ENCODE measurements at regions not wholly inside any gene's neighbourhood (a gene's known extent, or its start where the extent isn't known, plus 50 kb on each side); places are given as distances from the start of the nearest gene placed in this dataset.

- H3K4me1 ChIP-seq (ENCODE audit: control insufficient read depth in 1 of 2, insufficient read depth in 2 of 2, low read length in 2 of 2): no peaks in the 10 kb centered on the region
- H3K4me3 Mint-ChIP-seq: no peak overlapping the region
- no peaks in the 10 kb centered on the region for H3K27me3 ChIP-seq (ENCODE audit: control insufficient read depth in 2 of 2, insufficient read depth in 2 of 2, low read length in 2 of 2)
- WGBS (ENCODE audit: insufficient coverage): no CpG with 5 or more reads among the region's 3 CpGs
- H3K4me1 Mint-ChIP-seq: no peaks in the 10 kb centered on the region
- no peak overlapping the region for H3K9ac ChIP-seq (ENCODE audit: insufficient read depth, low read length, poor library complexity, severe bottlenecking)
- H3K9me3 Mint-ChIP-seq: peaks cover 0 to 3% (median 2%) of the 10 kb centered on the region in 7 donors
- H3K27ac ChIP-seq (ENCODE audit: low read depth in 1 of 2, low read length in 2 of 2): no peak overlapping the region
- no peak for TF ChIP-seq CTCF (IDR thresholded peaks at IDR 0.05)
- H3K4me3 ChIP-seq (replicated peaks in 1 of 3; ENCODE audit: low read depth in 2 of 3, low read length in 3 of 3): no peak overlapping the region
- no peaks in the 10 kb centered on the region for H3K36me3 ChIP-seq (replicated peaks in 1 of 2; ENCODE audit: control insufficient read depth in 1 of 2, insufficient read depth in 2 of 2, low read length in 2 of 2)
- intact Hi-C loops (cut with micrococcal nuclease): no loop called here
- H3K9me3 ChIP-seq (replicated peaks in 1 of 2; ENCODE audit: control insufficient read depth in 1 of 2, insufficient read depth in 1 of 2, low read length in 2 of 2): no peaks in the 10 kb centered on the region
- DNase-seq: no peak
- H3K36me3 Mint-ChIP-seq: no peaks in the 10 kb centered on the region
- no peaks in the 10 kb centered on the region for H4K20me1 ChIP-seq (ENCODE audit: insufficient read depth, low read length)
- no peak overlapping the region for H2AFZ ChIP-seq (ENCODE audit: insufficient read depth, low read depth, low read length, poor library complexity, severe bottlenecking)
- H3K79me2 ChIP-seq (ENCODE audit: insufficient read depth, low read length): no peaks in the 10 kb centered on the region
- H3K27ac Mint-ChIP-seq: no peak overlapping the region
- no peak overlapping the region for H3K4me2 ChIP-seq (replicated peaks; ENCODE audit: extremely low read depth, low read length, poor library complexity, severe bottlenecking)
- H3K27me3 Mint-ChIP-seq (ENCODE audit: low read depth in 3 of 3): no peaks in the 10 kb centered on the region
Measured at GRCh38 chr18:67363694-67364093, 152.8 kb downstream of the DSEL start.

DNA sequence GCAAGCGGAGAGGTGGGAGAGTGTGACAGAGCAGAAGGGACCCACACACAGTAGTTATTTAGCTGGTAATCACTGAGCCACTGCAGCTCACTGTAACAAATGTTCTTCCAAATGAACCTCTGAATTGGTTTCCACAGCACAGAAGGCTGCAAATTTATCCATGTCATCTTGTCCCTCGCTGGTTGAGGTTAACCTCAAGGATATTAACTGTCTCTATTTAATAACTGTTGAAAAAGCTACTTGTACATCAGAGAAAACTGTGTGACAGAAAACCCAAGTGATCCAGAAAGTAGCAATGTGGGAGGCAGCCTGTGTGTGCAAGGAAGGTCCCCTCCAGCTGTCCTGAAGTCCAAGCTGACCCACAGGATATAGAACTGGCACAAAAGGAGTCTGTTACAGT, 153.6 kb downstream of the DSEL start:
- no peak overlapping the region for H3K4me3 ChIP-seq (replicated peaks in 1 of 3; ENCODE audit: low read depth in 2 of 3, low read length in 3 of 3)
- H3K4me1 ChIP-seq (ENCODE audit: control insufficient read depth in 1 of 2, insufficient read depth in 2 of 2, low read length in 2 of 2): no peaks in the 10 kb centered on the region
- H3K4me2 ChIP-seq (replicated peaks; ENCODE audit: extremely low read depth, low read length, poor library complexity, severe bottlenecking): no peak overlapping the region
- Mint-ChIP-seq H3K27ac (no peak overlapping the region), H3K4me3 (no peak overlapping the region), H3K4me1 (no peaks in the 10 kb centered on the region), H3K36me3 (no peaks in the 10 kb centered on the region), H3K9me3 (peaks cover 0 to 5% (median 2%) of the 10 kb centered on the region in 7 donors), H3K27me3 (ENCODE audit: low read depth in 3 of 3) (no peaks in the 10 kb centered on the region)
- no peaks in the 10 kb centered on the region for H4K20me1 ChIP-seq (ENCODE audit: insufficient read depth, low read length)
- H2AFZ ChIP-seq (ENCODE audit: insufficient read depth, low read depth, low read length, poor library complexity, severe bottlenecking): no peak overlapping the region
- no peak for TF ChIP-seq CTCF (IDR thresholded peaks at IDR 0.05)
- no peaks in the 10 kb centered on the region for H3K27me3 ChIP-seq (ENCODE audit: control insufficient read depth in 2 of 2, insufficient read depth in 2 of 2, low read length in 2 of 2)
- DNase-seq: no peak
- no CpG with 5 or more reads among the region's 2 CpGs for WGBS (ENCODE audit: insufficient coverage)
- no peak overlapping the region for H3K27ac ChIP-seq (ENCODE audit: low read depth in 1 of 2, low read length in 2 of 2)
- no peak overlapping the region for H3K9ac ChIP-seq (ENCODE audit: insufficient read depth, low read length, poor library complexity, severe bottlenecking)
- H3K79me2 ChIP-seq (ENCODE audit: insufficient read depth, low read length): no peaks in the 10 kb centered on the region
- H3K36me3 ChIP-seq (replicated peaks in 1 of 2; ENCODE audit: control insufficient read depth in 1 of 2, insufficient read depth in 2 of 2, low read length in 2 of 2): no peaks in the 10 kb centered on the region
- no peaks in the 10 kb centered on the region for H3K9me3 ChIP-seq (replicated peaks in 1 of 2; ENCODE audit: control insufficient read depth in 1 of 2, insufficient read depth in 1 of 2, low read length in 2 of 2)
- intact Hi-C loops (cut with micrococcal nuclease): no loop called here
